Erythroblast (primary cell): ENCODE measurements at regions not wholly inside any gene's neighbourhood (a gene's known extent, or its start where the extent isn't known, plus 50 kb on each side); places are given as distances from the start of the nearest gene placed in this dataset.

Experiments
- GATA1 ChIP-seq: IDR thresholded peaks from 2 replicates; pipeline ENCODE4 v1.6.1; 2011; ENCODE audit warnings: low read depth, mild to moderate bottlenecking, control low read depth, low read length, moderate library complexity
- POLR2A ChIP-seq: IDR thresholded peaks from 2 replicates; pipeline ENCODE4 v1.6.1; 2011; ENCODE audit warnings: mild to moderate bottlenecking, low read length

DNA sequence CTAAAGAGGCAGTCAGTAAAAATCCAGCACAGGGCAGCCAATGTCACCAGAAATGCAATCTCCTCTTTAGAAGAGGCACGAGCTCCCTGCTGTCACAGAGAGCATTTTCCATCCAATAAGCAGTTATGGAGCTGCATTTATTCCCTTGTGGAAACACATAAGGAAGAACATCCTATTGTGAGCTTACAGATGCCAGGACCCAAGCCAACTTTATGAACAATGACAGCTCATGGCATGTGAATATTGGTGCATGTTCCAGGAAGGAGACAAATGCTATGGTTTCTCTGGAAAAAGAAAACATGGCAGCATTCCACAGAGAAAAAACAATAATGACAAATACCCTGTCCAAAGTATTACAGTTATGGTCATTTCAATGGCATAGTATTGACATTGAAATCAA lies 955.6 kb downstream of the UQCRFS1 start:
- TF ChIP-seq POLR2A (no peak), GATA1 (no peak)
